ENCODE measurements at regions not wholly inside any gene's neighbourhood (a gene's known extent, or its start where the extent isn't known, plus 50 kb on each side); places are given as distances from the start of the nearest gene placed in this dataset.

GRCh38 chr3:167188592-167188991 is 191.5 kb downstream of the ZBBX start:
- no peak for DNase-seq

GRCh38 chr3:167187221-167187620 is 192.9 kb downstream of the ZBBX start:
- no peak for DNase-seq

- DNase-seq = no peak
Measured at GRCh38 chr3:167184511-167184910, 195.6 kb downstream of the ZBBX start.

- DNase-seq = no peak
Measured at GRCh38 chr3:167172377-167172776, 207.7 kb downstream of the ZBBX start.

GRCh38 chr3:167167491-167167890 is 212.6 kb downstream of the ZBBX start:
- DNase-seq = no peak

GRCh38 chr3:167166594-167167253 is 213.4 kb downstream of the ZBBX start:
- peak; percentile 60 for DNase-seq

DNA sequence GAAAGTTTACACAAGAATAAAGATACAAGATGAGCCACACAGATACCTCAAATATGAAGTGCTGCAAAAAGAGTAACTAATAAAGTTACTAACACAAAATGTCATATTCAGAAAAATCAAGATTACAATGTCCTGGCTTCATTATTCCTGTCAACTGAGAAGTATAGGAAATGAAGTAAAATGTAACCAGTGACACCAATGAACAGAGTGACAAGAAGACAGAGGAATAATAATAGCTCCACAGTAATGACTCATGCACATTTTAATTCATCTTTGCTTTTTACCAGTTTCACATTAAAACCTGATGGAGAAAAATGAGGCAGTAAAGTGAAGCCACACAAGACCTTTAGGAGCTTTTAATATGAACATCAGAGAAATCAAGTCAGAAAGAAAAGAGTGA is 214.1 kb downstream of the ZBBX start:
- DNase-seq = no peak

DNA sequence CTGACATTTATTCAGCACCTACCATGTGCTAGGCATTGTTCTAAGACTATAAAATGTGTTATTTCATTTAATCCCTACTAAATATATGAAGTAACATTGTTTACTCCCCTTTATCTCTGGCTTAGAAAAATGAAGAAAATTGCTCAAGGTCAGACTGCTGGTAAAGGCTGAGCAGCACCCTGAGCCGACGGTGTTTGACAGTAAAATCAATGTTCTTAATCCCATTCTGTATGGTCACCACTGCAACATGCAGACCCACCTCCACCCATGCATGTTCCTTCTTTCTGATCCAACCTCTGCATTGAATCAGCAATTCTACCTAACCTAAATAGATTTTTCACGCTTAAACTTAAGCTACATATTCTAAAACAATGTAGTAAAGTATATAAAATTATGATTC is 216.5 kb downstream of the ZBBX start:
- DNase-seq = no peak

DNA sequence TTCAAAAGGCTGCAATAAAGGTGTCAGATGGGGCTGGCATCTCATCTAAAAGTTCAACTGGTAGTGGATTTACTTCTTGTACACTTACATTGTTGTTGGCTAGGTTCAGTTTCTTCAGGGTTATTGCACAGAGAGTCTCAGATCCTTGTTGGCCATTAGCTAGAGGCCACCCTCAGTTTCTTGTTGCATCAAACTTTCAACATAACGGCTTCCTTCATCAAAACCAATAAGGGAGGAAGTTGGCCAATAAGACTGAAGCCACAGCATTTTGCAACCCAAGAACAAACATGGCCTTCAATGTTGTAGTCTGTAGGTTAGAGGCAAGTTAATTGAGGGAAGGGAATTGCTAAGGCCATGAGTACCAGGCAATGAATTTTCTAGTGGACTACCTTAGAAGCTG is 218.0 kb downstream of the ZBBX start:
- no peak for DNase-seq

GRCh38 chr3:167160781-167161180 is 219.3 kb downstream of the ZBBX start:
- DNase-seq = peak; percentile 31

DNA sequence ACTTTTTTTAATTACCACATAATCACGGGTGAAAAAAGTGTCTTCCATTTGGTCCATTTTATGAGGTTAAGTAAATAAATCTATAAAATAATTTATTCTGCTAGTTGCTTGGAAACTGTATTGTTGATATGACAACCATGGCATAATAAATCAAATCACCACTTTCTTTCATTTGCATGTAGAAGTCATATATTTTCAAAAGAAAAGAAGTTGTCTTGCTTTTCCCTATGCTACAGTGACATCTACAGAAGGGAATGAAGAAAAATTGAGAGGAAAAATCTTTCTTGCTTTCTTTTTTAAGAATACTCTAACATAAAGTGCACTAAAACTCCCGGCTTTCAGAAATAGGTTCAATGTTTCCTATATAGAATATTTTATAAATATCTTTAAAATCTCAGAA is 228.5 kb downstream of the ZBBX start:
- DNase-seq = no peak

DNA sequence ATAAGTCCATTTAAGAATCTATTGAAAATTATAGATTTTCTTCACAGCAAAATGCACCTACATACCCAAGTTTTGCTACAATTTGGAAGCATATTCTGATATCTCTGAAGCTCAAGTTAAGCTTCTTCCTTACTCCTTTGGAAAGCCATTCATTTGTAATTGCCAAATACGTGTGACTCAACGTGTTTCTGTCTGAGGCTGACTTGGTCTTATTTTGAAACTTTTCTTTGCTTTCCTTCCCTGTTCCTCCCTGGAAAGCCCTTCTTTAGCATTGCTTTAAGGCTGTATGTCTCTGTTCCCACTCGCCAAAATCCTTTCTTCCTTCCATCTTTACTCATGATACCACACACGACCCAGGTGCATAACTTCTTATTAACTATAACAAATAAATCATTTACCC is 232.0 kb downstream of the ZBBX start:
- no peak for DNase-seq

- no peak for DNase-seq
Measured at GRCh38 chr3:167146911-167147310, 233.2 kb downstream of the ZBBX start.

- DNase-seq = no peak
Measured at GRCh38 chr3:167125612-167126407, 254.3 kb downstream of the ZBBX start.

- DNase-seq = no peak
Measured at GRCh38 chr3:167120828-167121227, 259.3 kb downstream of the ZBBX start.

DNA sequence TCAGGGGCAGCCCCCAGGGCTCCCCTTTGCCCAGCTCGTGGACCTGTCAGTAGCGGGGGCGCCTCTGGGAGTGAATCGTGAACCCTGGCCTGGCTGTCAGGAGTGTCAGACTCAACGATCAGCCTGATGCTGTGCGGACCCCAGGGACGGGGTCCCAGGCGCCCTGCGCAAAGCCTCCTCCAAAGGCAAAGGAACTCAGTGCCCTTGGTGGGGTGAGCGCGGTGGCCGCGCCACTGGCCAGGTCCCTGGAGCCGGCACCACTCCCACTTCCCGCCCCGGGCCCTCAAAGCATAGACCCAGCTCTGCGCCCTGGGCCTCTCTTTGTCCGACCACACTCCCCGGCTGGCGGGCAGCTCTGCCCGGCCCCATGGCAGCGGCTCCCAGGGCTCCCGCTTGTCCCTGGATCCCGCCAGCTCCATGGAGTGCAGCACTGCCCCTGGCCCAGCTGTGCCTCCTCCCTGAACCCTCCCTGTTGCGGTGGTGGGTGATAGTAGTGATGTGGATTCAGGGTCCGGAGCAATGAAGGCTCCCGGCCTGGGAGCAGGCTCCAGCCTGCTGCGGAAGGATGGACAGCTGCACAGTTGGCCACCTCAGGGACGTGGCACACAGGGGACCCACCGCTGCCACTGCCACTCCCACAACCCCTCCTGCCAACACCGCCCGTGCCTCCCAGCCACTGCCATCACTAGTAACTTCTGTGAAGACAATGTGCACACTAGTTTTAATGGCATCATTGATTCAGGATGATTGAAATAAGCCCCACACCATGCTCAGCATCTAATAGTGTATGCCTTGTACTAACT is 263.8 kb downstream of the ZBBX start:
- no peak for DNase-seq

GRCh38 chr3:167115331-167115934 is 264.7 kb downstream of the ZBBX start:
- DNase-seq = no peak

GRCh38 chr3:167114619-167115018 is 265.5 kb downstream of the ZBBX start:
- no peak for DNase-seq

GRCh38 chr3:167113035-167113830 is 266.9 kb downstream of the ZBBX start:
- no peak for DNase-seq

GRCh38 chr3:167110901-167111300 is 269.2 kb downstream of the ZBBX start:
- no peak for DNase-seq

GRCh38 chr3:167109746-167110145 is 270.4 kb downstream of the ZBBX start:
- no peak for DNase-seq

- DNase-seq = no peak
Measured at GRCh38 chr3:167106456-167106855, 273.6 kb downstream of the ZBBX start.
